GM18951 (cell line): ENCODE measurements at regions not wholly inside any gene's neighbourhood (a gene's known extent, or its start where the extent isn't known, plus 50 kb on each side); places are given as distances from the start of the nearest gene placed in this dataset.

Experiments used
- POLR2A ChIP-seq: IDR thresholded peaks from 4 replicates; pipeline ENCODE4 v1.6.1; 2011; ENCODE audit warnings: mild to moderate bottlenecking; ENCODE audit not compliant: insufficient read length, insufficient read depth; ENCODE audit errors: extremely low read depth
- in situ Hi-C: fragments of 300-500 bp; cut with MboI; formaldehyde crosslinking; loops from one replicate; pipeline ENCODE4 v1.12.0; 2022; ENCODE audit warnings: low sequenced_read_pairs, mixed read lengths, inconsistent platforms; ENCODE audit not compliant: unreplicated experiment

- in situ Hi-C loops, result no loop called here
- TF ChIP-seq POLR2A, result no peak
Observed at GRCh38 chr9:7405924-7406604, 393.5 kb downstream of the DMAC1 start.

- TF ChIP-seq POLR2A, result no peak
- in situ Hi-C loops, result no loop called here
Observed at GRCh38 chr9:7403839-7404487, 395.6 kb downstream of the DMAC1 start.

GRCh38 chr9:7403028-7403389 is 396.6 kb downstream of the DMAC1 start:
- in situ Hi-C loops, result no loop called here
- TF ChIP-seq POLR2A, result no peak

- in situ Hi-C loops, result no loop called here
- TF ChIP-seq POLR2A, result no peak
Observed at GRCh38 chr9:7402334-7403027, 397.1 kb downstream of the DMAC1 start.

- TF ChIP-seq POLR2A, result no peak
- in situ Hi-C loops, result no loop called here
Observed at GRCh38 chr9:7401116-7401515, 398.5 kb downstream of the DMAC1 start.

- no peak for TF ChIP-seq POLR2A
- in situ Hi-C loops, result no loop called here
Observed at GRCh38 chr9:7394002-7394774, 405.4 kb downstream of the DMAC1 start.

- in situ Hi-C loops, result no loop called here
- no peak for TF ChIP-seq POLR2A
Observed at GRCh38 chr9:7392148-7392547, 407.4 kb downstream of the DMAC1 start.

- no peak for TF ChIP-seq POLR2A
- in situ Hi-C loops, result no loop called here
Observed at GRCh38 chr9:7388755-7389154, 410.8 kb downstream of the DMAC1 start.

GRCh38 chr9:7387840-7388239 is 411.7 kb downstream of the DMAC1 start:
- in situ Hi-C loops, result no loop called here

GRCh38 chr9:7382304-7382703 is 417.3 kb downstream of the DMAC1 start:
- TF ChIP-seq POLR2A, result no peak
- in situ Hi-C loops, result no loop called here

More at GRCh38 chr9:7387840-7388239, 411.7 kb downstream of the DMAC1 start:
- no peak for TF ChIP-seq POLR2A

- no peak for TF ChIP-seq POLR2A
- in situ Hi-C loops, result no loop called here
Observed at GRCh38 chr9:7377489-7377888, 422.1 kb downstream of the DMAC1 start.

GRCh38 chr9:7376833-7377232 is 422.7 kb downstream of the DMAC1 start:
- TF ChIP-seq POLR2A, result no peak
- in situ Hi-C loops, result no loop called here

GRCh38 chr9:7376213-7376612 is 423.4 kb downstream of the DMAC1 start:
- TF ChIP-seq POLR2A, result no peak
- in situ Hi-C loops, result no loop called here
